H1 (cell line): ENCODE measurements at regions not wholly inside any gene's neighbourhood (a gene's known extent, or its start where the extent isn't known, plus 50 kb on each side); places are given as distances from the start of the nearest gene placed in this dataset.

Experiments
- CTCF ChIA-PET: fragments of 300-600 bp; sonication (Branson Sonifier 250); formaldehyde crosslinking; loops from one replicate; lab custom pipeline; 2021; ENCODE audit not compliant: partially characterized antibody; lab: Charles Lee
- POLR2A ChIA-PET: fragments of 300-600 bp; sonication (Branson Sonifier 250); formaldehyde crosslinking; loops from one replicate; lab custom pipeline; 2021; ENCODE audit warnings: inconsistent platforms; ENCODE audit not compliant: partially characterized antibody; lab: Charles Lee
- DNase-seq, 2 experiments: peaks; one replicate each; pipeline versions ENCODE4 v3.0.0 to v3.0.0-alpha.2; 2010 to 2022; ENCODE audit warnings: low spot score in 2 of 2, low read depth in 1 of 2, mixed read lengths in 1 of 2
- FAIRE-seq: peaks from 2 replicates; lab custom pipeline; 2011; peaks lifted over from hg19 to GRCh38; lab: Jason Lieb, UNC
- H2AFZ ChIP-seq: 2 replicates; pipeline ENCODE4 v1.8.1; 2012; ENCODE audit warnings: low read length, inconsistent platforms
- H2AK5ac ChIP-seq: 2 replicates; pipeline ENCODE4 v1.6.1; 2013; ENCODE audit warnings: low read depth, low read length
- H2BK120ac ChIP-seq: replicated peaks from 2 replicates; pipeline ENCODE3; 2013; ENCODE audit warnings: low read depth, low read length, inconsistent platforms
- H2BK12ac ChIP-seq: 2 replicates; pipeline ENCODE4 v1.6.1; 2013; ENCODE audit warnings: low read depth, low read length
- H2BK15ac ChIP-seq: 2 replicates; pipeline ENCODE4 v1.6.1; 2013; ENCODE audit warnings: low read length
- H2BK20ac ChIP-seq: 2 replicates; pipeline ENCODE4 v1.6.1; 2013; ENCODE audit warnings: low read length
- H2BK5ac ChIP-seq: 2 replicates; pipeline ENCODE4 v1.6.1; 2013; ENCODE audit warnings: low read depth, low read length
- H3K14ac ChIP-seq: 2 replicates; pipeline ENCODE4 v1.6.1; 2013; ENCODE audit warnings: inconsistent platforms; ENCODE audit not compliant: insufficient read length
- H3K18ac ChIP-seq: 2 replicates; pipeline ENCODE4 v1.6.1; 2013; ENCODE audit warnings: low read length; ENCODE audit errors: extremely low read depth
- H3K23ac ChIP-seq: 2 replicates; pipeline ENCODE4 v1.6.1; 2013; ENCODE audit warnings: inconsistent platforms; ENCODE audit not compliant: insufficient read length
- H3K23me2 ChIP-seq: 2 replicates; pipeline ENCODE4 v1.6.1; 2013; ENCODE audit warnings: low read depth, low read length
- H3K27ac ChIP-seq: 2 replicates; pipeline ENCODE4 v1.6.1; 2011; ENCODE audit warnings: low read depth, low read length, inconsistent platforms
- H3K27me3 ChIP-seq, 4 experiments: replicated peaks in 1 of 4; 1 replicate in 1 of 4; 2 replicates in 3 of 4; pipeline versions ENCODE4 v1.6.1 to v1.8.1; 2011 to 2013; ENCODE audit warnings: low read length in 3 of 4, mild to moderate bottlenecking in 3 of 4, inconsistent platforms in 2 of 4, mixed read lengths in 2 of 4, moderate library complexity in 1 of 4; ENCODE audit not compliant: control insufficient read depth in 3 of 4, insufficient read depth in 3 of 4; ENCODE audit errors: extremely low read depth in 1 of 4
- H3K36me3 ChIP-seq, 4 experiments: 2 replicates each; pipeline versions ENCODE4 v1.6.1 to v1.8.1; 2011 to 2013; ENCODE audit warnings: mild to moderate bottlenecking in 4 of 4, low read length in 3 of 4, moderate library complexity in 2 of 4, control low read depth in 1 of 4, inconsistent platforms in 1 of 4; ENCODE audit not compliant: insufficient read depth in 4 of 4, control insufficient read depth in 2 of 4
- H3K4ac ChIP-seq: replicated peaks from 2 replicates; pipeline ENCODE3; 2013; ENCODE audit warnings: low read length, low read depth, mixed read lengths, inconsistent platforms; ENCODE audit not compliant: insufficient read length
- H3K4me1 ChIP-seq, 4 experiments: replicated peaks in 1 of 4; 1 replicate in 1 of 4; 2 replicates in 3 of 4; pipeline versions ENCODE4 v1.6.1 to v1.8.1; 2011 to 2013; ENCODE audit warnings: low read length in 3 of 4, inconsistent platforms in 2 of 4, mixed read lengths in 1 of 4; ENCODE audit not compliant: insufficient read depth in 4 of 4, control insufficient read depth in 3 of 4
- H3K4me2 ChIP-seq, 2 experiments: 2 replicates each; pipeline versions ENCODE4 v1.6.1 to v1.8.1; 2011 to 2013; ENCODE audit warnings: low read depth in 2 of 2, low read length in 2 of 2, control low read depth in 1 of 2, inconsistent platforms in 1 of 2, mild to moderate bottlenecking in 1 of 2; ENCODE audit not compliant: insufficient read depth in 1 of 2
- H3K4me3 ChIP-seq, 4 experiments: fragments of 200-600, 300-600 bp in 1 of 4; sonication (generic), shearing (Covaris generic), sonication (Bioruptor Twin) in 1 of 4; 2 replicates each; pipeline versions ENCODE4 v1.5.1 to v1.8.1; 2011 to 2016; ENCODE audit warnings: low read length in 4 of 4, low read depth in 3 of 4, control low read depth in 2 of 4, inconsistent platforms in 2 of 4, mild to moderate bottlenecking in 2 of 4, mixed read lengths in 1 of 4, moderate library complexity in 1 of 4; ENCODE audit not compliant: insufficient read depth in 2 of 4; ENCODE audit errors: extremely low read depth in 1 of 4
- H3K56ac ChIP-seq: replicated peaks from 2 replicates; pipeline ENCODE3; 2013; ENCODE audit warnings: low read depth, mild to moderate bottlenecking, mixed read lengths, low read length, inconsistent platforms; ENCODE audit not compliant: insufficient read length
- H3K79me1 ChIP-seq: 2 replicates; pipeline ENCODE4 v1.6.1; 2013; ENCODE audit warnings: low read depth, low read length, control low read depth
- H3K79me2 ChIP-seq, 2 experiments: 2 replicates each; pipeline versions ENCODE4 v1.6.1 to v1.8.1; 2012 to 2013; ENCODE audit warnings: low read length in 2 of 2, mild to moderate bottlenecking in 2 of 2, inconsistent platforms in 1 of 2; ENCODE audit not compliant: insufficient read depth in 2 of 2, control insufficient read depth in 1 of 2
- H3K9ac ChIP-seq, 4 experiments: replicated peaks in 1 of 4; 1 replicate in 1 of 4; 2 replicates in 3 of 4; pipeline versions ENCODE4 v1.6.1 to v1.8.1; 2011 to 2013; ENCODE audit warnings: low read depth in 3 of 4, low read length in 3 of 4, control low read depth in 2 of 4, mild to moderate bottlenecking in 2 of 4, moderate library complexity in 2 of 4, inconsistent platforms in 1 of 4; ENCODE audit errors: extremely low read depth in 1 of 4
- H3K9me3 ChIP-seq, 2 experiments: 2 replicates each; pipeline versions ENCODE4 v1.6.1 to v1.8.1; 2012 to 2013; ENCODE audit warnings: mild to moderate bottlenecking in 2 of 2, moderate library complexity in 2 of 2, control low read depth in 1 of 2, inconsistent platforms in 1 of 2, low read depth in 1 of 2, low read length in 1 of 2, mixed read lengths in 1 of 2; ENCODE audit not compliant: insufficient read depth in 2 of 2
- H4K20me1 ChIP-seq, 2 experiments: replicated peaks in 1 of 2; 2 replicates each; pipeline versions ENCODE3 to v1.8.1; 2011 to 2013; ENCODE audit warnings: inconsistent platforms in 2 of 2, low read length in 2 of 2, mild to moderate bottlenecking in 1 of 2; ENCODE audit not compliant: insufficient read depth in 2 of 2, control insufficient read depth in 1 of 2
- H4K5ac ChIP-seq: 2 replicates; pipeline ENCODE4 v1.6.1; 2013; ENCODE audit warnings: low read length, low read depth, mixed read lengths, inconsistent platforms; ENCODE audit not compliant: insufficient read length
- H4K8ac ChIP-seq: 2 replicates; pipeline ENCODE4 v1.8.0; 2013; ENCODE audit warnings: mild to moderate bottlenecking, moderate library complexity, low read length, inconsistent platforms; ENCODE audit not compliant: insufficient read depth; ENCODE audit errors: extremely low read depth
- H4K91ac ChIP-seq: replicated peaks from 2 replicates; pipeline ENCODE3; 2013; ENCODE audit warnings: low read length, mixed read lengths, inconsistent platforms; ENCODE audit not compliant: insufficient read length
- ASH2L ChIP-seq: fragments of 200-600, 300-600 bp; sonication (generic); IDR thresholded peaks from one replicate; pipeline ENCODE4 v1.7.1; 2017; ENCODE audit warnings: low read length
- CEBPB ChIP-seq: IDR thresholded peaks from 2 replicates; pipeline ENCODE4 v1.6.1; 2012; ENCODE audit warnings: low read depth, low read length
- CHD1 ChIP-seq: IDR thresholded peaks from 2 replicates; pipeline ENCODE4 v1.6.1; 2012; ENCODE audit warnings: low read depth, low read length, improper control_type of control experiment
- EZH2 ChIP-seq: fragments of 200-600 bp; sonication (generic); IDR thresholded peaks from 2 replicates; pipeline ENCODE4 v1.7.1; 2012; ENCODE audit warnings: low read depth, mild to moderate bottlenecking, moderate library complexity, low read length, inconsistent platforms; ENCODE audit not compliant: severe bottlenecking
- MAX ChIP-seq: IDR thresholded peaks from 2 replicates; pipeline ENCODE4 v1.6.1; 2012; ENCODE audit warnings: inconsistent platforms
- RBBP5 ChIP-seq: IDR thresholded peaks from 2 replicates; pipeline ENCODE4 v1.7.1; 2012; ENCODE audit warnings: low read depth, mild to moderate bottlenecking, inconsistent platforms, low read length, moderate library complexity, borderline replicate concordance
- SIX5 ChIP-seq: IDR thresholded peaks from 2 replicates; pipeline ENCODE4 v1.6.1; 2011; ENCODE audit warnings: mild to moderate bottlenecking, low read depth, low read length
- SP2 ChIP-seq: IDR thresholded peaks from 2 replicates; pipeline ENCODE4 v1.6.1; 2012; ENCODE audit warnings: mild to moderate bottlenecking, low read length, inconsistent platforms
- SRF ChIP-seq: IDR thresholded peaks from 2 replicates; pipeline ENCODE4 v1.6.1; 2011; ENCODE audit warnings: mild to moderate bottlenecking, low read depth, low read length, moderate library complexity
- SUZ12 ChIP-seq: fragments of 200-600 bp; sonication (generic); IDR thresholded peaks from 2 replicates; pipeline ENCODE4 v1.6.1; 2012; ENCODE audit warnings: mild to moderate bottlenecking, inconsistent platforms, low read length, moderate library complexity, mixed read lengths
- TAF1 ChIP-seq: IDR thresholded peaks from 2 replicates; pipeline ENCODE4 v1.6.1; 2011; ENCODE audit warnings: mild to moderate bottlenecking, low read depth, low read length
- TBP ChIP-seq: IDR thresholded peaks from 2 replicates; pipeline ENCODE4 v1.6.1; 2011; ENCODE audit warnings: low read depth, low read length, improper control_type of control experiment
- TCF12 ChIP-seq: IDR thresholded peaks from 2 replicates; pipeline ENCODE4 v1.6.1; 2011; ENCODE audit warnings: low read depth, mild to moderate bottlenecking, low read length
- YY1 ChIP-seq: IDR thresholded peaks from 2 replicates; pipeline ENCODE4 v1.6.1; 2011; ENCODE audit warnings: low read depth, mild to moderate bottlenecking, low read length
- WGBS, 2 experiments: shearing (Covaris generic) in 1 of 2; methylation state at CpG; one replicate each; pipeline versions ENCODE4 v1.1.6 to v1.1.7; 2013 to 2015; ENCODE audit warnings: low lambda C conversion rate in 2 of 2, mixed read lengths in 2 of 2, inconsistent platforms in 1 of 2, low coverage in 1 of 2, missing lambda C conversion rate in 1 of 2; ENCODE audit not compliant: insufficient replicate concordance in 2 of 2, insufficient coverage in 1 of 2, insufficient read length in 1 of 2; ENCODE audit errors: extremely low coverage in 1 of 2, missing lambda C conversion rate in 1 of 2; 5-methylcytosine and 5-hydroxymethylcytosine counted together

GRCh38 chr11:21921151-21921550, 271.7 kb upstream of the ANO5 start:
- ChIA-PET CTCF (interaction anchor here (0.5 to 1.6 kb wide), 5 partner anchors 10 to 257 kb away, joined by 3 to 5 read pairs (median 3); no protein-coding TSS in a partner anchor), POLR2A (no interaction called here)
- no peak overlapping the region for H3K14ac ChIP-seq
- no peak overlapping the region for H3K23ac ChIP-seq
- no peak overlapping the region for H2AFZ ChIP-seq
- H2AK5ac ChIP-seq, result no peak overlapping the region
- no peak overlapping the region for H2BK5ac ChIP-seq
- H4K20me1 ChIP-seq, result no peaks in the 10 kb centered on the region
- no peak for TF ChIP-seq EZH2
- no peak for TF ChIP-seq SUZ12
- TF ChIP-seq SRF, result no peak
- no peak for TF ChIP-seq TAF1
- no peak for TF ChIP-seq YY1
- TF ChIP-seq TCF12, result no peak
- TF ChIP-seq CHD1, result no peak
- TF ChIP-seq SP2, result no peak
- TF ChIP-seq SIX5, result no peak
- no peak for TF ChIP-seq RBBP5
- TF ChIP-seq CEBPB, result no peak
- TF ChIP-seq TBP, result no peak
- no peak for TF ChIP-seq MAX
- TF ChIP-seq ASH2L, result no peak
- H3K27ac ChIP-seq, result no peak overlapping the region
- H3K79me1 ChIP-seq, result no peaks in the 10 kb centered on the region
- no peak overlapping the region for H2BK120ac ChIP-seq
- no peaks in the 10 kb centered on the region for H3K9me3 ChIP-seq
- H3K36me3 ChIP-seq, result no peaks in the 10 kb centered on the region
- H3K4ac ChIP-seq, result no peak overlapping the region
- H3K4me1 ChIP-seq, result no peaks in the 10 kb centered on the region
- DNase-seq, result no peak
- no peaks in the 10 kb centered on the region for H3K23me2 ChIP-seq
- no peak overlapping the region for H3K4me3 ChIP-seq
- 100% methylated on average over 1 of the region's 1 CpG; no CpG with 5 or more reads in 1 of the 2 experiments for WGBS, 2 experiments
- no peak overlapping the region for H3K9ac ChIP-seq
- H2BK12ac ChIP-seq, result no peak overlapping the region
- FAIRE-seq, result no peak
- no peak overlapping the region for H3K4me2 ChIP-seq
- no peaks in the 10 kb centered on the region for H3K79me2 ChIP-seq
- no peak overlapping the region for H4K91ac ChIP-seq
- H3K27me3 ChIP-seq, result no peaks in the 10 kb centered on the region
- no peak overlapping the region for H2BK20ac ChIP-seq
- no peak overlapping the region for H3K18ac ChIP-seq
- H3K56ac ChIP-seq, result no peak overlapping the region
- H4K5ac ChIP-seq, result no peak overlapping the region
- no peak overlapping the region for H4K8ac ChIP-seq
- no peak overlapping the region for H2BK15ac ChIP-seq
